Body of pancreas (tissue), 4 donors: ENCODE measurements at regions not wholly inside any gene's neighbourhood (a gene's known extent, or its start where the extent isn't known, plus 50 kb on each side); places are given as distances from the start of the nearest gene placed in this dataset.

Experiments used
- ATAC-seq: fragments of 150-250 bp; one replicate; pipeline ENCODE4 v1.9.1; 2016
- DNase-seq, 4 donors: peaks; one replicate each; pipeline ENCODE4 v3.0.0-alpha.2; 2019
- H3K27ac ChIP-seq, 4 donors: fragments of 200-600 bp; sonication (generic); 1 replicate in 3 of 4; 2 replicates in 1 of 4; pipeline versions ENCODE4 v1.5.1 to v1.6.1; 2016 to 2019; ENCODE audit warnings: mild to moderate bottlenecking in 1 of 4, mixed read lengths in 1 of 4, moderate library complexity in 1 of 4
- H3K27me3 ChIP-seq, 2 donors: fragments of 200-600 bp; sonication (generic); one replicate each; pipeline ENCODE4 v1.6.0; 2016; ENCODE audit warnings: mild to moderate bottlenecking in 1 of 2
- H3K36me3 ChIP-seq, 2 donors: fragments of 200-600 bp; sonication (generic); replicated peaks in 1 of 2; 2 replicates each; pipeline ENCODE4 v1.5.1; 2016; ENCODE audit warnings: low read depth in 2 of 2; ENCODE audit not compliant: insufficient read depth in 1 of 2
- H3K4me1 ChIP-seq: fragments of 200-600 bp; sonication (generic); one replicate; pipeline ENCODE4 v1.6.0; 2016
- H3K4me3 ChIP-seq, 2 donors: fragments of 200-600 bp; sonication (generic); 1 replicate in 1 of 2; 2 replicates in 1 of 2; pipeline ENCODE4 v1.5.1; 2016 to 2019
- H3K9me3 ChIP-seq, 3 donors: fragments of 200-600 bp; sonication (generic); 1 replicate in 2 of 3; 2 replicates in 1 of 3; pipeline ENCODE4 v1.5.1; 2016
- CTCF ChIP-seq, 7 experiments: fragments of 450-650 bp in 4 of 7; fragments of 200-600 bp in 3 of 7; sonication (generic) in 3 of 7; IDR thresholded peaks; one replicate each; pipeline ENCODE4 v1.5.1; 2016 to 2019; ENCODE audit warnings: antibody characterized with exemption in 7 of 7
- POLR2A ChIP-seq, 3 donors: fragments of 450-650 bp; IDR thresholded peaks; one replicate each; pipeline ENCODE4 v1.6.1; 2016; ENCODE audit warnings: antibody characterized with exemption in 3 of 3, mild to moderate bottlenecking in 2 of 3
- WGBS, 2 donors: methylation state at CpG; one replicate each; pipeline ENCODE4 v1.1.5; 2017; 5-methylcytosine and 5-hydroxymethylcytosine counted together
- intact Hi-C: fragments of 100-400 bp; cut with DNase I; formaldehyde crosslinking; loops from one replicate; pipeline ENCODE4 v1.15.1; 2023

- H3K27me3 ChIP-seq, result no peaks in the 10 kb centered on the region
- H3K4me3 ChIP-seq, result no peak overlapping the region
- TF ChIP-seq POLR2A (IDR thresholded peaks at IDR 0.05), result no peak
- TF ChIP-seq CTCF (IDR thresholded peaks at IDR 0.05), result no peak
- 50 to 57% methylated on average over 6 of the region's 6 CpGs for WGBS, 2 donors
- peak overlapping the region in 3 of 4 donors; percentile 43 to 60 (median 57) for H3K27ac ChIP-seq
- ATAC-seq, result peak; percentile 46
- H3K9me3 ChIP-seq, result no peaks in the 10 kb centered on the region
- H3K4me1 ChIP-seq, result peaks cover 19% of the 10 kb centered on the region
- no peak for DNase-seq
- intact Hi-C loops, result no loop called here
- no peaks in the 10 kb centered on the region for H3K36me3 ChIP-seq
These were observed 213.0 kb downstream of the FOXO1 start for GRCh38 chr13:40453351-40454021.

- H3K36me3 ChIP-seq, result no peaks in the 10 kb centered on the region
- ATAC-seq, result peak; percentile 28
- H3K27ac ChIP-seq, result no peak overlapping the region
- intact Hi-C loops, result no loop called here
- no peaks in the 10 kb centered on the region for H3K9me3 ChIP-seq
- 11 to 13% methylated on average over 3 of the region's 3 CpGs for WGBS, 2 donors
- H3K27me3 ChIP-seq, result no peaks in the 10 kb centered on the region
- H3K4me1 ChIP-seq, result peaks cover 19% of the 10 kb centered on the region
- DNase-seq, result peak in 3 of 4 donors; percentile 36 to 76 (median 53)
- no peak overlapping the region for H3K4me3 ChIP-seq
- no peak for TF ChIP-seq POLR2A (IDR thresholded peaks at IDR 0.05)
- TF ChIP-seq CTCF (IDR thresholded peaks at IDR 0.05), result no peak
These were observed 210.0 kb downstream of the FOXO1 start for GRCh38 chr13:40456397-40456953.

- no peaks in the 10 kb centered on the region for H3K27me3 ChIP-seq
- ATAC-seq (no peak), DNase-seq (no peak)
- no peak overlapping the region for H3K27ac ChIP-seq
- intact Hi-C loops, result no loop called here
- no peak for TF ChIP-seq CTCF (IDR thresholded peaks at IDR 0.05)
- no peak for TF ChIP-seq POLR2A (IDR thresholded peaks at IDR 0.05)
- 70 to 81% methylated on average over 8 of the region's 8 CpGs for WGBS, 2 donors
- no peak overlapping the region for H3K4me3 ChIP-seq
- H3K4me1 ChIP-seq, result peaks cover 19% of the 10 kb centered on the region
- no peaks in the 10 kb centered on the region for H3K36me3 ChIP-seq
- no peaks in the 10 kb centered on the region for H3K9me3 ChIP-seq
These were observed 209.4 kb downstream of the FOXO1 start for GRCh38 chr13:40456979-40457553.

DNA sequence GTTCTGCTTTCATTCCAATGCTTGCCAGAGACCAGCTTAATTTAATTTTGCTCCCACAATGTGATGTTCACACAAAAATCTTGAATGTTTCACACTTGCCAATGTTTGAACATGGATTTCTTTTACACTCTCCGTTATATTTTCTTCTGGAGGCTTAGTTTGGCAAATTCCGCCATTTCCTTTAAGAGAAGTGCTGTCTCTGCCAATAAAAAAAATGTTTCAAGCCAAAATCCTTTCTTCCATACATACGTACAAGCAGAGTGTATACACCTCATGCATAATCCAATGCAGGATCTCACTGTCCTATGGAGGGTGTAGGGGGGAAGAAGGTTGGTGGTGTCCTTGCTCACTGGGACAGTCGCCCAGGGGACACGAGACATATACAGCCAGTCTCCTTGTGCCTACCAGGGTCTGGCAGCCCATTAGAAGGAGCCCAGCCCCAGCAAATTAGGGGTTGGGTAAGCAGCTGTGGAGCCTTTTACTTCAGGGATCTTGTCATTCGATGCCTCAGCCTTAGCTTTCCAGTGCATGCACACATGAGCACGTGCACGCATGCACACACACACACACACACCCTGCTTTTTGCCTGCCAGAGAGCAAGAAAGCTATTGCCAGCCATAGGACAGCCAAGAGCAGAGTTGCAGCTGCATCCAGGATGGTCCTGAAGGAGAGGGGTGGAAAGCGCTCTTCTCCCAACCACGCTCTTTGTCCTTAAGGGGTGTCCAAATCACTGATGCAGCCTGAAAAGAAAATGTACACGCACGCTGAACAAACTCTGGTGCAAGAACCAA lies 208.3 kb downstream of the FOXO1 start:
- TF ChIP-seq POLR2A (IDR thresholded peaks at IDR 0.05) (no peak), CTCF (IDR thresholded peaks at IDR 0.05) (no peak)
- Histone ChIP-seq H3K36me3 (no peaks in the 10 kb centered on the region), H3K27ac (no peak overlapping the region), H3K4me3 (no peak overlapping the region), H3K4me1 (peaks cover 9% of the 10 kb centered on the region), H3K9me3 (no peaks in the 10 kb centered on the region), H3K27me3 (no peaks in the 10 kb centered on the region)
- intact Hi-C loops, result no loop called here
- WGBS, 2 donors, result 92 to 93% methylated on average over 10 to 12 of the region's 12 CpGs
- DNase-seq, result no peak
- ATAC-seq, result no peak
